WI38 (cell line): ENCODE measurements at regions not wholly inside any gene's neighbourhood (a gene's known extent, or its start where the extent isn't known, plus 50 kb on each side); places are given as distances from the start of the nearest gene placed in this dataset.

Source experiments
- H3K4me3 ChIP-seq: 2 replicates; pipeline ENCODE4 v1.5.1; 2011; ENCODE audit warnings: low read depth, mild to moderate bottlenecking, control low read depth, low read length
- CTCF ChIP-seq: IDR thresholded peaks from 2 replicates; pipeline ENCODE4 v1.5.1; 2012; ENCODE audit warnings: low read depth, mild to moderate bottlenecking, control low read depth, low read length

DNA sequence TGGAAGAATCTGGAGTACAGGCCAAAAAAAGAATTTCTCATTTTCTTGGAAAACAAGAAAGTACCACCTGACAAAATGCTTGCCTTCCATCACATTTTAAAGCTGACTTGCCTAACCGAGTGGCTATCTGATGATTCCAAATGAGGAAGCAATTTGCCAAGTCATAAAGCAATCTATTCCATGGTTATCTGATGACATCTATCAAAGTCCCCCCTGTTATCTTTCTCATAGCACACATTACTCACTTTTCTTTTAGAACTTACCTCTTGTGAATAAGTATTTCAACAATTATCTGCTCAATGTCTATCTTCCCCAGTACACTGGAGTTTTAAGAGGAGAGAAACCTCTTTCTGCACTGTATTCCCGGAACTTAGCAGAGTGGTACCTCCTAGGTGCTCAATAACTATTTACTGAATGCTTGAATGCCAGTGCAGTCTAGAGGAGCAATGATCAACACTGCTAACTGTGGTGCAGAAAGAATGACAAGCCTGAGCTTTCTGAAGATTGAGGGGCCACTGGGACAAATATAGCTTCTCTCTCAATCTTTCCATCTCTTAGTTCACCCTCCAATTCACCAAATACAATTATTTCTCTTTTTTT, 186.3 kb upstream of the ATP11B start:
- no peak for TF ChIP-seq CTCF
- H3K4me3 ChIP-seq = no peak overlapping the region

DNA sequence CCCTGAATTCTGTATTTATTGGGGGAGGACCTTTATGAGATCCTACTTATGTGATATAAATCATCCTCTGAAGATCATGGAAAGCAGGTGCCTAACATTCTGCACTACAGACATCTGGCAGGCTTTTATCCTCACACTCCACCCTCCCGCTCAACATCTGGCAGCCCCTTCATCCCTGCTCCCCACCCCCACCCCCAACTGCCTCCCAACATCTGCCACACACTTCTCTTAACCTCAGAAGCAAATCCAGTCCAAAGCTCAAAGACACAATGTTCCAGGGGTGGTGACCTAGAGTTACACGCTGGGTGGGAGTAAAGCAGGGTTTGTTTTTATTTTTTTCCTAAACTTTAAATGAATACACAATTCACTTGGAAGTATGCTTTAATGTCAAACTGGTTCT, 184.5 kb upstream of the ATP11B start:
- H3K4me3 ChIP-seq = no peak overlapping the region
- TF ChIP-seq CTCF = no peak

- no peak overlapping the region for H3K4me3 ChIP-seq
- no peak for TF ChIP-seq CTCF
These were observed 183.6 kb upstream of the ATP11B start for GRCh38 chr3:182609575-182610156.

DNA sequence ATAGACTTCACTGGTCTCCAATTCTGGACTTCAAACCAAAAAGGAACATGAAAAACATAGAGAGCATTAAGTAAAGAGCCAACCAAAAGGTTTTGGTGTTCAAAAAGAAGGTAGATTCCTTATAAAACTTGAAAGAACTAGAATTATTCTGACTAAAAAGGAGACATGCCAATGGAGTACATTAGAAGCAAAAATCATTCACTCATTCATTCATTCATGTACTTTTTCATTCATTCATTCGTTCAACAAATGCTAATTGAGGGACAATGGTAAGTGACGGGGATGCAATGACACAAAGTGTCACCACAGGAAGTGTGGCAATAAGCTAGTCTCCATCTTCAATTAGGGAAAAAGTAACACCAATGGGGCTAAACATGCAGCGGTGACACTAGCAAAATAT, 181.0 kb upstream of the ATP11B start:
- TF ChIP-seq CTCF = no peak
- no peak overlapping the region for H3K4me3 ChIP-seq

DNA sequence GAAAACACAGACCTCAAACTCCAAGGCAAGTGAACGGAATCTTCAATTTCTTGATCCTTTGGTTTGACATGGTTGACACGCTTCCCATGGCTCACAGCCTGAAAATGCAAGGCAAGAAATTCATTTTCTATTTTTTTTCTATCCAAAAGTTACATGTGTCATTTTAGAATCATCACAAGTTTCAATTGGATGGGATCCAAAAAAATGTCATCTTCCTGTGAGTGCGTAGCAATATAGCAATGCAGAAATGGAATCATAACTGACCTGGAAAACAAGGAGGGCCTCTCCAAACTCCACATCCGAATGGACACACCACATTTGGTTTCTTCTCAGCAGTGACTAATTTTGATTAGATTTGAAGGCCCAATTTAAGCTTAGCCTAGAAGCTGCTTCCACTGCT, 175.8 kb upstream of the ATP11B start:
- H3K4me3 ChIP-seq = no peak overlapping the region
- no peak for TF ChIP-seq CTCF

- TF ChIP-seq CTCF = no peak
- H3K4me3 ChIP-seq = no peak overlapping the region
These were observed 175.1 kb upstream of the ATP11B start for GRCh38 chr3:182618085-182618732.

DNA sequence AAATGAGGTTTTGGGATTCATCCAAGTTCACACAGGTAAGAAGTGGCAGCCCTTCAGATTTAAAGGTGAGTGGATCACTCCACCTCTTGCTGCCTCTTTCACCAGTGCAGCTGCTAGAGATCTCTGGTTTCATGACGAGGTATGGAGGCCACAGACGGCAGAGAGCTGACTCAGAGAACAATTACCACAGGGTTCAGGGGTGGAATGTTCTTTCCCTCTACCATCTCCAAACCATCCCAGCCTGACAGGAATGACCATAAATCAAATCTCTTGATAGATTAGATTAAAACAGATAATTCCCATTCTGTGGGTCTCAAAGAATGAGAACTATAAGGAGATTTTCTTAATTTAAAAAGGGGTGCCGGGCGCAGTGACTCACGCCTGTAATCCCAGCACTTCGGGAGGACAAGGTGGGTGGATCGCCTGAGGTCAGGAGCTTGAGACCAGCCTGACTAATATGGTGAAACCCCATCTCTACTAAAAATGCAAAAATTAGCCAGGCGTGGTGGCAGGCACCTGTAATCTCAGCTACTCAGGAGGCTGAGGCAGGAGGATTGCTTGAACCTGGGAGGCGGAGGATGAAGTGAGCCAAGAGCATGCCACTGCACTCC, 174.2 kb upstream of the ATP11B start:
- TF ChIP-seq CTCF = no peak
- no peak overlapping the region for H3K4me3 ChIP-seq
